ENCODE measurements at regions not wholly inside any gene's neighbourhood (a gene's known extent, or its start where the extent isn't known, plus 50 kb on each side); places are given as distances from the start of the nearest gene placed in this dataset.

GRCh38 chr12:71071536-71072097, 86.2 kb downstream of the TSPAN8 start:
- peak; percentile 53 for DNase-seq

GRCh38 chr12:71070416-71071128, 87.2 kb downstream of the TSPAN8 start:
- peak; percentile 45 for DNase-seq

GRCh38 chr12:71069311-71069710, 88.5 kb downstream of the TSPAN8 start:
- no peak for DNase-seq

- no peak for DNase-seq
These were observed 94.7 kb downstream of the TSPAN8 start for GRCh38 chr12:71063087-71063486.

- DNase-seq: no peak
These were observed 96.3 kb downstream of the TSPAN8 start for GRCh38 chr12:71061451-71061850.

- no peak for DNase-seq
These were observed 97.4 kb downstream of the TSPAN8 start for GRCh38 chr12:71060426-71060825.

- DNase-seq: peak; percentile 34
These were observed 100.5 kb downstream of the TSPAN8 start for GRCh38 chr12:71057330-71057729.

GRCh38 chr12:71054551-71054950, 103.2 kb downstream of the TSPAN8 start:
- no peak for DNase-seq

GRCh38 chr12:71046215-71046614, 111.6 kb downstream of the TSPAN8 start:
- DNase-seq: peak; percentile 94

- DNase-seq: peak; percentile 83
These were observed 112.0 kb downstream of the TSPAN8 start for GRCh38 chr12:71045781-71046180.

GRCh38 chr12:71041476-71041875, 116.3 kb downstream of the TSPAN8 start:
- no peak for DNase-seq

- DNase-seq: no peak
These were observed 118.4 kb upstream of the PTPRR start for GRCh38 chr12:71038960-71039359.

GRCh38 chr12:71036526-71036925, 116.0 kb upstream of the PTPRR start:
- peak; percentile 30 for DNase-seq

- no peak for DNase-seq
These were observed 112.4 kb upstream of the PTPRR start for GRCh38 chr12:71032933-71033332.

- peak; percentile 5 for DNase-seq
These were observed 108.8 kb upstream of the PTPRR start for GRCh38 chr12:71029302-71029701.

- DNase-seq: no peak
These were observed 107.3 kb upstream of the PTPRR start for GRCh38 chr12:71027856-71028255.

- DNase-seq: no peak
These were observed 104.3 kb upstream of the PTPRR start for GRCh38 chr12:71024827-71025226.

GRCh38 chr12:71024281-71024680, 103.7 kb upstream of the PTPRR start:
- no peak for DNase-seq

GRCh38 chr12:71021491-71021890, 101.0 kb upstream of the PTPRR start:
- no peak for DNase-seq

GRCh38 chr12:71019282-71019831, 98.8 kb upstream of the PTPRR start:
- DNase-seq: no peak

GRCh38 chr12:71018682-71019081, 98.1 kb upstream of the PTPRR start:
- DNase-seq: no peak

GRCh38 chr12:71014180-71014785, 93.7 kb upstream of the PTPRR start:
- peak; percentile 54 for DNase-seq

GRCh38 chr12:71011261-71011660, 90.7 kb upstream of the PTPRR start:
- DNase-seq: peak; percentile 66

- DNase-seq: peak; percentile 9
These were observed 89.6 kb upstream of the PTPRR start for GRCh38 chr12:71010143-71010479.

Data from fibroblast of skin of right biceps (primary cell).